ENCODE measurements at regions not wholly inside any gene's neighbourhood (a gene's known extent, or its start where the extent isn't known, plus 50 kb on each side); places are given as distances from the start of the nearest gene placed in this dataset.

DNA sequence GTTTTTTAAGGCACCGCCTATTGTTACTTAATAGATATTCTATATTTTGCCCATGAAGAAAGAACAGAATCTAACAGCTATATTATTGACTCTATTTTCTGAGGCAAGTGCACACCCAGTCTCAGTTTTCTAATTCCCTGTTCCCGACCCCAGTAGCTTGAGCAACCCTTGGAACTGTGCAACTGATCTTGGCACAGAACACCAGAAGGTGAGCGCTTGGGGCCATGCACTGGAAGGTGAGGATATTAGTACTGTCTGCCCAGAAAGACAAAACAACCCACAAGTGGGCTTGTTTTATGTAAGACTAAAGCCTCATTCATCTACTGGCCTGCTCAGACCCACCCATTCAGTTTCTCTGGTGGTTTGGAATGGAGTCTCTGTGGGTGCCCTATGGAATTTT, 188.8 kb upstream of the LINC00305 start:
- CTCF ChIA-PET = interaction anchor here (0.6 kb wide), 1 partner anchor 1799 kb away, joined by 3 read pairs; no protein-coding TSS in a partner anchor
- H3K27me3 ChIP-seq (ENCODE audit: control insufficient read depth, insufficient read depth, low read length) = no peaks in the 10 kb centered on the region
- TF ChIP-seq CTCF (IDR thresholded peaks at IDR 0.05; ENCODE audit: insufficient read depth, low read depth, low read length) = no peak
- H3K4me3 ChIP-seq (ENCODE audit: low read depth, low read length) = no peak overlapping the region
- no peak for DNase-seq (ENCODE audit: low read depth)
- POLR2A ChIA-PET = no interaction called here
- H3K36me3 ChIP-seq (ENCODE audit: control insufficient read depth, insufficient read depth, low read length) = no peaks in the 10 kb centered on the region

- POLR2A ChIA-PET = no interaction called here
- no peak for TF ChIP-seq CTCF (IDR thresholded peaks at IDR 0.05; ENCODE audit: insufficient read depth, low read depth, low read length)
- CTCF ChIA-PET = no interaction called here
- no peak for DNase-seq (ENCODE audit: low read depth)
- H3K36me3 ChIP-seq (ENCODE audit: control insufficient read depth, insufficient read depth, low read length) = no peaks in the 10 kb centered on the region
- H3K27me3 ChIP-seq (ENCODE audit: control insufficient read depth, insufficient read depth, low read length) = no peaks in the 10 kb centered on the region
- H3K4me3 ChIP-seq (ENCODE audit: low read depth, low read length) = no peak overlapping the region
Measured at GRCh38 chr18:64337018-64337417, 188.1 kb upstream of the LINC00305 start.

- H3K27me3 ChIP-seq (ENCODE audit: control insufficient read depth, insufficient read depth, low read length) = no peaks in the 10 kb centered on the region
- POLR2A ChIA-PET = no interaction called here
- H3K4me3 ChIP-seq (ENCODE audit: low read depth, low read length) = no peak overlapping the region
- no peaks in the 10 kb centered on the region for H3K36me3 ChIP-seq (ENCODE audit: control insufficient read depth, insufficient read depth, low read length)
- CTCF ChIA-PET = interaction anchor here (0.6 kb wide), 1 partner anchor 137 kb away, joined by 3 read pairs; no protein-coding TSS in a partner anchor
- TF ChIP-seq CTCF (IDR thresholded peaks at IDR 0.05; ENCODE audit: insufficient read depth, low read depth, low read length) = no peak
- DNase-seq (ENCODE audit: low read depth) = no peak
Measured at GRCh38 chr18:64334748-64335147, 185.9 kb upstream of the LINC00305 start.

- Histone ChIP-seq H3K4me3 (ENCODE audit: low read depth, low read length) (no peak overlapping the region), H3K27me3 (ENCODE audit: control insufficient read depth, insufficient read depth, low read length) (no peaks in the 10 kb centered on the region), H3K36me3 (ENCODE audit: control insufficient read depth, insufficient read depth, low read length) (no peaks in the 10 kb centered on the region)
- CTCF ChIA-PET = no interaction called here
- TF ChIP-seq CTCF (IDR thresholded peaks at IDR 0.05; ENCODE audit: insufficient read depth, low read depth, low read length) = no peak
- no peak for DNase-seq (ENCODE audit: low read depth)
- POLR2A ChIA-PET = no interaction called here
Measured at GRCh38 chr18:64333584-64333983, 184.7 kb upstream of the LINC00305 start.

DNA sequence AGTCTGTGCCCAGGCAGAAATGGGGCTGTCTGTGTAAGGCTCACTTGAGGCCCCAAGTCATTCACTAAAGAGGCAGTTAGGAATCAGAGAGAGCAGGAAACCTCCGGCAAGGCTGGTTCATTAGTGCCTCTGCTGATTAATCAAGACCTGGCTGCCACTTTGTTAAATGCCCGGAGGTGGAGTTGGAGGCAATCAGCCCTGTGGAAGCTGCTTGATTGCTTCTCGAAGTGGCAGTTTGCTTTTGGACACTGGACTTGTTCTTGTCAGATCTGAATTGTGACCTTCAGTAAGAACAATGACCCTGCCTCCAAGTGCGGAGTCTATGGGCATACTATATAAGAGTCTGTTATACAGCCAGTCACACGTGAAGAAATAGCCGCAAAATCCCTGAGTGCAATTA, 183.9 kb upstream of the LINC00305 start:
- ChIA-PET POLR2A (no interaction called here), CTCF (no interaction called here)
- Histone ChIP-seq H3K27me3 (ENCODE audit: control insufficient read depth, insufficient read depth, low read length) (no peaks in the 10 kb centered on the region), H3K36me3 (ENCODE audit: control insufficient read depth, insufficient read depth, low read length) (no peaks in the 10 kb centered on the region), H3K4me3 (ENCODE audit: low read depth, low read length) (no peak overlapping the region)
- no peak for TF ChIP-seq CTCF (IDR thresholded peaks at IDR 0.05; ENCODE audit: insufficient read depth, low read depth, low read length)
- DNase-seq (ENCODE audit: low read depth) = no peak
